ENCODE measurements at regions not wholly inside any gene's neighbourhood (a gene's known extent, or its start where the extent isn't known, plus 50 kb on each side); places are given as distances from the start of the nearest gene placed in this dataset.

DNA sequence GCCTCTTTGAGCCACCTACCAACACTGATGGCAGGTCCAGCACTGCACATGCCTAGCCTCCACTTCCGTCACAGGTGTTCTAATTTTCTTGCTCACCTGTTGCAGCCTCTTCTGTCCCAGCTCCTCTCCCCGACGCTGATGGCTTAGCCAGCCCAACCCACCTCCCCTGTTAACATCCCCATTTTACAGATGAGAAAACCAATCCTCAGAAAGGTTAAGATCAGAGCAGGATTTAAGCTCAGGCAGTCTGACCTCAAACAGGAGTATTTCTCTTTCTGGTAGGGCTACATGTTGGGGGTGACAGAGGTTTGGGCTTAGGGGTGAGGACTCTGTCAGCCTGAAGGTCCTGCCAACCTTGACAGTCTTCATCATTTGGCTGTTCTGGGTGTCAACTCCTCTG lies 74.5 kb upstream of the PITX1 start:
- H3K36me3 ChIP-seq (ENCODE audit: low read depth), result no peaks in the 10 kb centered on the region
- no peak for TF ChIP-seq CTCF (IDR thresholded peaks at IDR 0.05; ENCODE audit: poor library complexity, severe bottlenecking)
- no peaks in the 10 kb centered on the region for H3K9me3 ChIP-seq (ENCODE audit: severe bottlenecking)
- DNase-seq (ENCODE audit: low spot score), result no peak
- ATAC-seq (ENCODE audit: low read depth), result no peak
- no peak overlapping the region for H3K4me3 ChIP-seq (ENCODE audit: severe bottlenecking)
- no peak overlapping the region for H3K27ac ChIP-seq (ENCODE audit: poor library complexity, severe bottlenecking)
- peaks cover 32% of the 10 kb centered on the region for H3K4me1 ChIP-seq (ENCODE audit: insufficient read depth, poor library complexity, severe bottlenecking)
- H3K27me3 ChIP-seq (ENCODE audit: insufficient read depth, poor library complexity, severe bottlenecking), result no peaks in the 10 kb centered on the region

GRCh38 chr5:135107986-135108385 lies 74.0 kb upstream of the PITX1 start:
- ATAC-seq (ENCODE audit: low read depth) (no peak), DNase-seq (ENCODE audit: low spot score) (no peak)
- Histone ChIP-seq H3K9me3 (ENCODE audit: severe bottlenecking) (no peaks in the 10 kb centered on the region), H3K4me1 (ENCODE audit: insufficient read depth, poor library complexity, severe bottlenecking) (peaks cover 32% of the 10 kb centered on the region), H3K27ac (ENCODE audit: poor library complexity, severe bottlenecking) (no peak overlapping the region), H3K36me3 (ENCODE audit: low read depth) (no peaks in the 10 kb centered on the region), H3K4me3 (ENCODE audit: severe bottlenecking) (no peak overlapping the region), H3K27me3 (ENCODE audit: insufficient read depth, poor library complexity, severe bottlenecking) (no peaks in the 10 kb centered on the region)
- TF ChIP-seq CTCF (IDR thresholded peaks at IDR 0.05; ENCODE audit: poor library complexity, severe bottlenecking), result no peak

DNA sequence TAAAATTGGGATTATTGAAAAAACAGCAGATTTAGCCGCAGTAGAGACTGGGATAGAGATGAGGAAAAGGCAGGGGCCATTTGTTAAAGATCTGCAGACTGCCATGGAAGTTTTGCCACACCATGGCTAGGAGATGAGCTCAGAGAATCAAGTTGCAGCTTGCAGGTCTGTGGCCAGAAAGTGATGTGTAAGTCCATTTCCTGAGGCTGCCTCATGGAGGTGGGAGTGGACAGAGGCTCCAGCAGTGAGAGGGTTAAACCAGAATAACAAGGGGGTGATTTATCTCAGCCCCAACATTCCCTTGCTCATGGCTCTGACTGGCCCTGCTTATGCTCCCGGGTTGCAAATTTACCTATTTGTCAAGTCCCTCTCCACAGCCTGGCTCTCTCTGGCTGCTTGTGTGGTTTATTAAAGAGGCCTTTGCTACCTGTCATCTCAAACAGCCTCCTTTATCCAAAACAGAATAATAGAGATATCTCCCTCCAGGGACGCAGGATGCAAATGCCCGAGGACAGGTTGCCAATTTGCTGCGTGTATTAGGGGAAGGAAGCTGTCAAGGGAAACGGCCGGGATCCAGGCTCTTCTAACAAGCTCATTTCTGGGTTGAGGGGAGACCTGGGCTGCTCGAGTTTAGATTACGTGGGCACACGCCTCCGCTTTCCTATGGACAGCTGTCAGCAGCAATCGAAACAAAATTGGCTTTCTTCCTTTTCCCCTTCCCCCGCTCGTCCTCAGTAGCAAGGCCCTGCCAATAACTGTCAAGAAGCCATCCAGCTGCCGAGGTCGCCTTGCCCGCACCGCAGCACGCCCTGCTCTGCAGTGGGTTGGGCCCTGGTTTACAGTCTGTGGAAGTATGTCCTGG lies 72.8 kb upstream of the PITX1 start:
- DNase-seq (ENCODE audit: low spot score) (no peak), ATAC-seq (ENCODE audit: low read depth) (peak; percentile 88)
- no peak for TF ChIP-seq CTCF (IDR thresholded peaks at IDR 0.05; ENCODE audit: poor library complexity, severe bottlenecking)
- H3K4me3 ChIP-seq (ENCODE audit: severe bottlenecking), result no peak overlapping the region
- H3K27me3 ChIP-seq (ENCODE audit: insufficient read depth, poor library complexity, severe bottlenecking), result no peaks in the 10 kb centered on the region
- H3K36me3 ChIP-seq (ENCODE audit: low read depth), result no peaks in the 10 kb centered on the region
- no peaks in the 10 kb centered on the region for H3K9me3 ChIP-seq (ENCODE audit: severe bottlenecking)
- H3K4me1 ChIP-seq (ENCODE audit: insufficient read depth, poor library complexity, severe bottlenecking), result peaks cover 25% of the 10 kb centered on the region
- peak overlapping the region; percentile 51 for H3K27ac ChIP-seq (ENCODE audit: poor library complexity, severe bottlenecking)

- peak overlapping the region; percentile 51 for H3K27ac ChIP-seq (ENCODE audit: poor library complexity, severe bottlenecking)
- no peaks in the 10 kb centered on the region for H3K9me3 ChIP-seq (ENCODE audit: severe bottlenecking)
- peaks cover 17% of the 10 kb centered on the region for H3K4me1 ChIP-seq (ENCODE audit: insufficient read depth, poor library complexity, severe bottlenecking)
- no peaks in the 10 kb centered on the region for H3K27me3 ChIP-seq (ENCODE audit: insufficient read depth, poor library complexity, severe bottlenecking)
- TF ChIP-seq CTCF (IDR thresholded peaks at IDR 0.05; ENCODE audit: poor library complexity, severe bottlenecking), result no peak
- no peak overlapping the region for H3K4me3 ChIP-seq (ENCODE audit: severe bottlenecking)
- ATAC-seq (ENCODE audit: low read depth) (no peak), DNase-seq (ENCODE audit: low spot score) (no peak)
- H3K36me3 ChIP-seq (ENCODE audit: low read depth), result no peaks in the 10 kb centered on the region
Observed at GRCh38 chr5:135106136-135106535, 72.1 kb upstream of the PITX1 start.

DNA sequence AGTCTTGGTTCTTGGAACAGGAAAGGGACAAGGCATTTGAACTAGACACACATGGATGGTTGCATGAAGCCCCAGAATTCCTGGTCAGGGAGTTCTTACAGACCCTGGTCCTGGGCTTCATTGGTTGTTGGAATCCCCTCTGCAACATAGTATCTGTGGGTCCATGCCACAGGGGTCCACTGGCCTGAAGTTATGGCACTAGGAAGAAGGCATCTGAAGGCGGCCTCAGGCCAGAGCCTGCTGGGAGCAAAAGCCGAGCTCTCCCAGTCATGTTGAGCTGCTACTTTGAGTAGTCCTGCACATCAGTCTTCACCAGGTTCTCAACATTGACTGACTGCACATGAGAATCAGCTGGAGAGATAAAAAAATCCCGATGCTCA lies 71.1 kb upstream of the PITX1 start:
- Histone ChIP-seq H3K36me3 (ENCODE audit: low read depth) (no peaks in the 10 kb centered on the region), H3K9me3 (ENCODE audit: severe bottlenecking) (no peaks in the 10 kb centered on the region), H3K4me1 (ENCODE audit: insufficient read depth, poor library complexity, severe bottlenecking) (peaks cover 13% of the 10 kb centered on the region), H3K4me3 (ENCODE audit: severe bottlenecking) (no peak overlapping the region), H3K27ac (ENCODE audit: poor library complexity, severe bottlenecking) (no peak overlapping the region), H3K27me3 (ENCODE audit: insufficient read depth, poor library complexity, severe bottlenecking) (no peaks in the 10 kb centered on the region)
- DNase-seq (ENCODE audit: low spot score) (no peak), ATAC-seq (ENCODE audit: low read depth) (no peak)
- no peak for TF ChIP-seq CTCF (IDR thresholded peaks at IDR 0.05; ENCODE audit: poor library complexity, severe bottlenecking)

All from RWPE2 (cell line).